NCI-H2171 (cell line): ENCODE measurements at regions not wholly inside any gene's neighbourhood (a gene's known extent, or its start where the extent isn't known, plus 50 kb on each side); places are given as distances from the start of the nearest gene placed in this dataset.

Experiments
- DNase-seq: peaks from one replicate; lab custom pipeline; 2025; lab: John Stamatoyannopoulos, UW

- DNase-seq: no peak
Observed at GRCh38 chr21:28749536-28749935, 243.1 kb downstream of the LTN1 start.

- DNase-seq: no peak
Observed at GRCh38 chr21:28747464-28747863, 245.2 kb downstream of the LTN1 start.

- no peak for DNase-seq
Observed at GRCh38 chr21:28746166-28746565, 246.5 kb downstream of the LTN1 start.

GRCh38 chr21:28745131-28746016 lies 247.3 kb downstream of the LTN1 start:
- DNase-seq: peak; percentile 51

- no peak for DNase-seq
Observed at GRCh38 chr21:28743723-28744122, 249.0 kb downstream of the LTN1 start.

- peak; percentile 0 for DNase-seq
Observed at GRCh38 chr21:28742527-28742926, 250.2 kb downstream of the LTN1 start.

GRCh38 chr21:28740125-28740524 lies 252.6 kb downstream of the LTN1 start:
- no peak for DNase-seq

GRCh38 chr21:28738882-28739281 lies 253.8 kb downstream of the LTN1 start:
- DNase-seq: no peak

GRCh38 chr21:28738420-28738704 lies 254.3 kb downstream of the LTN1 start:
- no peak for DNase-seq

- no peak for DNase-seq
Observed at GRCh38 chr21:28737674-28738419, 254.8 kb downstream of the LTN1 start.

GRCh38 chr21:28734522-28735175 lies 258.0 kb downstream of the LTN1 start:
- no peak for DNase-seq

- no peak for DNase-seq
Observed at GRCh38 chr21:28731700-28732321, 260.9 kb downstream of the LTN1 start.

- DNase-seq: no peak
Observed at GRCh38 chr21:28729887-28730286, 262.8 kb downstream of the LTN1 start.

- DNase-seq: no peak
Observed at GRCh38 chr21:28727809-28728208, 264.9 kb downstream of the LTN1 start.

- no peak for DNase-seq
Observed at GRCh38 chr21:28725396-28725795, 267.3 kb downstream of the LTN1 start.

- no peak for DNase-seq
Observed at GRCh38 chr21:28723646-28724045, 269.0 kb downstream of the LTN1 start.

GRCh38 chr21:28719723-28720122 lies 273.0 kb downstream of the LTN1 start:
- no peak for DNase-seq

GRCh38 chr21:28714777-28715464 lies 277.8 kb downstream of the LTN1 start:
- DNase-seq: peak; percentile 25

- no peak for DNase-seq
Observed at GRCh38 chr21:28712411-28712810, 280.3 kb downstream of the LTN1 start.

- DNase-seq: no peak
Observed at GRCh38 chr21:28705616-28706015, 287.1 kb downstream of the LTN1 start.

- peak; percentile 70 for DNase-seq
Observed at GRCh38 chr21:28704746-28705145, 287.9 kb downstream of the LTN1 start.

- no peak for DNase-seq
Observed at GRCh38 chr21:28703861-28704260, 288.8 kb downstream of the LTN1 start.
